H7 (cell line): ENCODE measurements at regions not wholly inside any gene's neighbourhood (a gene's known extent, or its start where the extent isn't known, plus 50 kb on each side); places are given as distances from the start of the nearest gene placed in this dataset.

Experiments used
- DNase-seq: peaks from one replicate; pipeline ENCODE4 v3.0.0; 2012
- H3K27me3 ChIP-seq: 2 replicates; pipeline ENCODE4 v1.6.0; 2011; ENCODE audit warnings: mild to moderate bottlenecking, low read length; ENCODE audit not compliant: control insufficient read depth, insufficient read depth
- H3K36me3 ChIP-seq: replicated peaks from 2 replicates; pipeline ENCODE4 v1.5.1; 2011; ENCODE audit warnings: low read length; ENCODE audit not compliant: control insufficient read depth, insufficient read depth
- H3K4me3 ChIP-seq: 2 replicates; pipeline ENCODE4 v1.5.1; 2011; ENCODE audit warnings: low read depth, mild to moderate bottlenecking, control low read depth, low read length, moderate library complexity; ENCODE audit not compliant: insufficient read depth

- DNase-seq: no peak
- Histone ChIP-seq H3K27me3 (no peaks in the 10 kb centered on the region), H3K4me3 (no peak overlapping the region), H3K36me3 (no peaks in the 10 kb centered on the region)
Measured at GRCh38 chr6:165748390-165748789, 85.3 kb upstream of the PDE10A start.

- H3K4me3 ChIP-seq: no peak overlapping the region
- no peak for DNase-seq
- no peaks in the 10 kb centered on the region for H3K27me3 ChIP-seq
- H3K36me3 ChIP-seq: no peaks in the 10 kb centered on the region
Measured at GRCh38 chr6:165747963-165748362, 84.9 kb upstream of the PDE10A start.

DNA sequence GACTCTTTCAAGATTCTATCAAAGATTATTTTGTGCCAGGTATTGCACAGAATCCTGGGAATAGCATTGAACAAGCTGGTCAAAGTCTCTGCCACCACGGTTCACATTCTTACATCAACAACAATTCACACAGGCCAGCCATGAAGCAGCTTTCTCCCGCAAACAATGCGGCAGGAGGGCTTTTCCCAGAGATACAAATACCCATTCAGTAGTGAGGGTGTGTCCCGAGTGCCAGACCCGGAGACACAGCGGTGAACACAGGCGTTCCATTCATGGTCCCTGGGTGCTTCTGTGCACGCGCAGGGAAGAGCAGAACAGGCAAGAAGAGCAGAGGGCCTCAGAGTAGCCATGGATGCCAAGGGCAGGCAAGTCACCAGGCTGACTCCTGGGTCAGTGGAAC lies 83.3 kb upstream of the PDE10A start:
- H3K36me3 ChIP-seq: no peaks in the 10 kb centered on the region
- no peak for DNase-seq
- no peaks in the 10 kb centered on the region for H3K27me3 ChIP-seq
- no peak overlapping the region for H3K4me3 ChIP-seq

DNA sequence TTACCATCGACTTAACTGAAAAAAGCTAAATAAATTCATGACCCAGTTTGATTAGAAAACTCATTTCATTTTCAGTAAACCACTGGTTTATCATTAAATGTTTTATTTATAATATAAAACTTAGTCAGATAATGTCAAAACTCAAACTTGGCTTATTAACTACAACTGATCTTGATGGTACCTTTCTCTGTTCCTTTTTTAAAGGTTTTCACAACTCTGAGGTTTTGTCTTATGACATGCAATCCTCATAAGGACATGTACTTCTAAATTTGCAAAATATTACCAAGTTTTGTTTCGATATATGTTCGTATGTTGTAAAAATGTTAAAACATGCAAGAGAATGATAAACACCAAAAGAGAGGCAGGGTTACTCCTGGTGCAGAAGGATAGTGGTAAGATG lies 82.5 kb upstream of the PDE10A start:
- no peaks in the 10 kb centered on the region for H3K36me3 ChIP-seq
- DNase-seq: no peak
- no peak overlapping the region for H3K4me3 ChIP-seq
- no peaks in the 10 kb centered on the region for H3K27me3 ChIP-seq

DNA sequence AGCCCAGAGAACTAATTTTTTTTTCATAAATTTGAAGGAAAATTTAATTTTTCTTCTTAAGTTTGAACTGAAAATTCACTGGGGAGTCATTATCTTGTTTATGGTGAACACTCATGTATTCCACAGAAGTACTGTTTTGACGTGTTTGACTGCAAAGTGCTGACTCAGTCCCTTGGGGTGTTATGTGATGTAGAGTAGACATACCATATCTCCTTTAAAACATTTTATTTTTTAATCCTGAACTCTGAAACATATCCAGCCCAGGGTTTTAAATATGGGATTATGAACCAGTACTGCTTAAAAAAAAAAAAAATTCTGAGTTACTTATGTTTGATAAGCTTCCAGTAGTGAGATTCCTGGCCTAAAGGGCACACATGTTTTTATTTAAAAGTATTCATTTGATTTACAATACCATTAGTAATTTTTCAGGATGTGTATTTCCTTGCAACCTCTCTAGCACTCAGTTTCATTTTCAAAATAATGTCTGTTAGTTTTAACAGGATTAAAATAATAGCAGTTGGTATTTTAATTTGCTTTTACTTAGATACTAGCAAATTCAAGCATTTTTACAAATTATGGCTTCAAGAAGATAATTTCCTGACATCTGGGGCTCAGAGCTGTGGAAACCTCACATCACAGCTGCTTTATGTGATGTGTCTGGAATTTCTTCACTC lies 81.7 kb upstream of the PDE10A start:
- no peaks in the 10 kb centered on the region for H3K27me3 ChIP-seq
- DNase-seq: no peak
- H3K36me3 ChIP-seq: no peaks in the 10 kb centered on the region
- H3K4me3 ChIP-seq: no peak overlapping the region

DNA sequence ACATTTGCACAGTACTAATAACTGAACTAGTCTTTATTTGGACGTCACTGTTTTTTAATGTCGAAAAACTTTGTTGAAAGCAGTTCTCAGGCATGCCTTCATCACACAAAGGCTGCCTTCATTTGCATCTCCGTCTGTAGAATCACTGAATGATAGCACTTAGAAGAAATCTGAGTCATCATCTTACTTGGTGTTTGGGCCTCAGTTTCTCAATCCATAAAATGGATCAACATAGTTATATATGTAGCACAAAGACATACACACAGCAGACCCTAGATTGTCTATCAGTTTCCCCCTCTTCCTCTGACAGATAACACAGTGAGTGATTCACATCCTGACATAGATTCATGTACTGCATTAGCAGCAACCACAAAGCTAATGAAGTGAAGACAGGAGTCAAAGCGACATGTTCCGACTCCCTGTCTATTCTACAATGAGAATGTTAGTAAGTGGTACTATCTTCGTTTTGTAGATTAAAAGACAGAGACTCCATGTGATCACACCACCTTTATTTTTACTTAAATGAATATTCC lies 80.4 kb upstream of the PDE10A start:
- no peak overlapping the region for H3K4me3 ChIP-seq
- no peak for DNase-seq
- H3K27me3 ChIP-seq: no peaks in the 10 kb centered on the region
- no peaks in the 10 kb centered on the region for H3K36me3 ChIP-seq

DNA sequence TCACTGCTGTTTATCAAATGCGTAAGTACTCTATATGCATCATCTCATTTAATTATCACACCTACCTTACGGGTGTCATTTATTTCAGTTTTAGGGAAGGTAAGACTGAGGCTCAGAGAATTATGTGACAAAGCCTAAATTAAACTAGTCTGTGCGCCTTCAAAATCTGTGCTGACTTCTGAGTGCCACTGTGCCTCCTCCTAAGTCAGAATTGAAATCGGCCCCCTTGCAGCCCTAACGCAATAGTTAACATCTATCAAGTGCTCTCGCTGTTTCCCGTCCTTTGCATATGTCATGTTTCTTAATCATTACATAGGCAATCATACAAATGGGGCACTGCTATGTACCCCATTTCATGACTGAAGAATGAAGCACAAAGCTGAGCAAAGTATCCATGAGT lies 79.0 kb upstream of the PDE10A start:
- Histone ChIP-seq H3K4me3 (no peak overlapping the region), H3K36me3 (no peaks in the 10 kb centered on the region), H3K27me3 (no peaks in the 10 kb centered on the region)
- DNase-seq: no peak

- Histone ChIP-seq H3K36me3 (no peaks in the 10 kb centered on the region), H3K27me3 (no peaks in the 10 kb centered on the region), H3K4me3 (no peak overlapping the region)
- no peak for DNase-seq
Measured at GRCh38 chr6:165737396-165737795, 74.4 kb upstream of the PDE10A start.

DNA sequence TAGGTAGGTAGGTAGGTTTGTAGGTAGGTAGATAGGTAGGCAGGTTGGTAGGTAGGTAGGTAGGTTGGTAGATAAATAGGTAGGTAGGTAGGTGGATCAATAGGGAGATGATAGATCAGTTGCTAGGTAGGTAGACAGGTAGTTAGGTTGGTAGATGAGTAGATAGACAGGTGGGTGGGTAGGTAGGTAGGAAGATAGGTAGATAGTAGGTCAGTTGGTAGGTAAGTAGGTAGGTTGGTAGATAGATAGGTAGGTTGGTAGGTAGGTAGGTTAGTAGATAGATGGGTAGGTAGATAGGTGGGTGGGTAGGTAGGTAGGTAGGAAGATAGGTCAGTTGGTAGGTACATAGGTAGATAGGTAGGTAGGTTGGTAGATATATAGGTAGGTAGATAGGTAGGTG lies 72.0 kb upstream of the PDE10A start:
- Histone ChIP-seq H3K36me3 (no peaks in the 10 kb centered on the region), H3K4me3 (no peak overlapping the region), H3K27me3 (no peaks in the 10 kb centered on the region)
- no peak for DNase-seq

- Histone ChIP-seq H3K27me3 (no peaks in the 10 kb centered on the region), H3K36me3 (no peaks in the 10 kb centered on the region), H3K4me3 (no peak overlapping the region)
- no peak for DNase-seq
Measured at GRCh38 chr6:165733489-165733791, 70.4 kb upstream of the PDE10A start.

DNA sequence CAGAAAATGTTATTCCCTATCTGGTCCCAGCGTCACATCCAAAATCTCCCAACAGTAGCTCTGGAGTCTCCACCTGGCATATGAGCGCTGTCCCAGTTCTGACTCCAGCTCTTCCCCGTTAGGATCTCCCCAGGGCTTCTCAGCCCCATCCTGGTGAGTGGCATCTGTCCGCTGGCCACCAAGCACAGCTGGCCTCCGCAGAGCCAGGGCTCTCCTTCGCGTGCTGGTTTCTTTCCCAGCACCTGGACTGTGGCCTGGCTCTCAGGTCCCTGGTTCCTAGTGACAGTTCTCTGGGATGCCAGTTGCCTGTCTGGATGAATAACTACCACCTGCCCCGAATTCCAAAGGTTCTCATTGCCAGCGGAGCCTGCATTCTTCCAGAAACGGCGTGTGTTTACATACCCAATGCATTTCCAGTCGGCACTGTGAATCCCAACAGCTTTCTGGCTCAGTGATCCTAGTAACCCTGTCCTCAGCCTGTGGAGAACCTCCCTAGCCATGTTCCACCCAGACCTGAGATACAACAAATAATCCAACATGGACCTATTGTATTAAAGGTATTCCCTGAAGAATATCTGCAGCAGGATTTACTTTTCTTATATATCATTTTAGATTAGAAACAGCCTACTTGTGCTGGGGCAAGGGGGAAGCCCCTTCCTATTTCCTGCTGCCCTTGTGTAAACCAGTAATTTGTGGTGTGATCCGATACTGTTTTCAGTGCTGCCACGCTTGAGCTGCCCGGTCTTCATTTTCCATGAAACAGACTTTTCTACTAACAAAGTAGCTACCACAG lies 69.9 kb upstream of the PDE10A start:
- no peak for DNase-seq
- Histone ChIP-seq H3K4me3 (no peak overlapping the region), H3K36me3 (no peaks in the 10 kb centered on the region), H3K27me3 (no peaks in the 10 kb centered on the region)

GRCh38 chr6:165729307-165729936 lies 66.4 kb upstream of the PDE10A start:
- Histone ChIP-seq H3K27me3 (no peaks in the 10 kb centered on the region), H3K36me3 (no peaks in the 10 kb centered on the region), H3K4me3 (no peak overlapping the region)
- DNase-seq: peak; percentile 88

DNA sequence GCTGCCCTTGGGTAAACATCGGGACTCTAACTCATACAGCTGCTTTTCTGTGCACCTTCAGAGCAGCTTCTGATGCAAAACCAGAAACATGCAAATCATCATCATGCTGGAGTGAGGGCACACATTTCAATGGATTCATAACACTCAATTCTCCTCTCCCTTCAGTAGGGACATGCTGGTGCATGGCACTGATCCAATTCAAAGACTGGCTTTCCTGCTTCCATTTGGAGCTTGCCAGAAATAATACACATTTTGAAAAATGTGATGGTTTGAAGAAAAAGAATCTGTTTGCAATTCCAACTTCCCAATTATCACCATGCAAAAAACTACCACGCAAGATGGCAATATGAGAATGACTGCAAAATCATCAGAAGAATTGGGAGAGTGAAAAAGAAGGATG lies 65.2 kb upstream of the PDE10A start:
- no peaks in the 10 kb centered on the region for H3K36me3 ChIP-seq
- H3K4me3 ChIP-seq: no peak overlapping the region
- DNase-seq: no peak
- H3K27me3 ChIP-seq: no peaks in the 10 kb centered on the region

DNA sequence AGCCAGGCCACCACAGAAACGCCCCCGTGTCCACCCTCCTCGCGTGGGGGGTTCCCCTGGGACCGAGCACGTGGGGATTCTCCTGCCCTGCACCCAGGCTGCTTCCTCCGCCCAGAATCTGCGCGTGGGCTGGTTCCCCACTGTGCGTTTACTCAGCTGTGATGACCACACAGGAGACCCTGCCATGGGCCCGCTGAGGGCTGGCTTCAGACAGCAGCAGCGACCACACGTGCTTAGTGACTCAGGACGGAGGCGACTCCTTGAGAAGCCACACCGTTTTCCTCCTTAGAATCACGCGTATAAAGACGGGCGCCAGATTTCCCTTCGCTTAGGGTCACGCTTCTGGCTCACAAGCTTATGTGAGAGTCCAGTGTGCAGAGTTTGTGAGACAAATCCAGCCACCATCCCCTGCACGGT lies 63.9 kb upstream of the PDE10A start:
- H3K4me3 ChIP-seq: no peak overlapping the region
- H3K36me3 ChIP-seq: no peaks in the 10 kb centered on the region
- DNase-seq: peak; percentile 58
- H3K27me3 ChIP-seq: no peaks in the 10 kb centered on the region

GRCh38 chr6:165726290-165726875 lies 63.3 kb upstream of the PDE10A start:
- H3K27me3 ChIP-seq: no peaks in the 10 kb centered on the region
- H3K36me3 ChIP-seq: no peaks in the 10 kb centered on the region
- peak; percentile 48 for DNase-seq
- no peak overlapping the region for H3K4me3 ChIP-seq
